ENCODE measurements at regions not wholly inside any gene's neighbourhood (a gene's known extent, or its start where the extent isn't known, plus 50 kb on each side); places are given as distances from the start of the nearest gene placed in this dataset.

- DNase-seq (ENCODE audit: low spot score), result no peak
Measured at GRCh38 chr7:67683628-67684027, 687.0 kb downstream of the TYW1 start.

- DNase-seq (ENCODE audit: low spot score), result no peak
Measured at GRCh38 chr7:67690700-67691099, 694.1 kb downstream of the TYW1 start.

GRCh38 chr7:67692425-67692824 is 695.8 kb downstream of the TYW1 start:
- no peak for DNase-seq (ENCODE audit: low spot score)

GRCh38 chr7:67696124-67696523 is 699.5 kb downstream of the TYW1 start:
- DNase-seq (ENCODE audit: low spot score), result no peak

- no peak for DNase-seq (ENCODE audit: low spot score)
Measured at GRCh38 chr7:67696878-67697277, 700.2 kb downstream of the TYW1 start.

- DNase-seq (ENCODE audit: low spot score), result no peak
Measured at GRCh38 chr7:67698354-67698753, 701.7 kb downstream of the TYW1 start.

GRCh38 chr7:67705850-67706249 is 709.2 kb downstream of the TYW1 start:
- DNase-seq (ENCODE audit: low spot score), result no peak

- no peak for DNase-seq (ENCODE audit: low spot score)
Measured at GRCh38 chr7:67711706-67712105, 715.1 kb downstream of the TYW1 start.

GRCh38 chr7:67713451-67714056 is 716.9 kb downstream of the TYW1 start:
- no peak for DNase-seq (ENCODE audit: low spot score)

- DNase-seq (ENCODE audit: low spot score), result no peak
Measured at GRCh38 chr7:67716729-67717128, 720.1 kb downstream of the TYW1 start.

- DNase-seq (ENCODE audit: low spot score), result no peak
Measured at GRCh38 chr7:67723591-67723990, 727.0 kb downstream of the TYW1 start.

- DNase-seq (ENCODE audit: low spot score), result no peak
Measured at GRCh38 chr7:67724435-67724834, 727.8 kb downstream of the TYW1 start.

GRCh38 chr7:67724955-67725354 is 728.3 kb downstream of the TYW1 start:
- no peak for DNase-seq (ENCODE audit: low spot score)

GRCh38 chr7:67725423-67725822 is 728.8 kb downstream of the TYW1 start:
- DNase-seq (ENCODE audit: low spot score), result no peak

- no peak for DNase-seq (ENCODE audit: low spot score)
Measured at GRCh38 chr7:67729771-67730170, 733.1 kb downstream of the TYW1 start.

- DNase-seq (ENCODE audit: low spot score), result no peak
Measured at GRCh38 chr7:67731704-67732103, 735.1 kb downstream of the TYW1 start.

- DNase-seq (ENCODE audit: low spot score), result no peak
Measured at GRCh38 chr7:67732898-67733297, 736.3 kb downstream of the TYW1 start.

- no peak for DNase-seq (ENCODE audit: low spot score)
Measured at GRCh38 chr7:67738145-67738544, 741.5 kb downstream of the TYW1 start.

- no peak for DNase-seq (ENCODE audit: low spot score)
Measured at GRCh38 chr7:67738958-67739357, 742.3 kb downstream of the TYW1 start.

GRCh38 chr7:67743501-67743900 is 746.9 kb downstream of the TYW1 start:
- no peak for DNase-seq (ENCODE audit: low spot score)

- DNase-seq (ENCODE audit: low spot score), result no peak
Measured at GRCh38 chr7:67752227-67752626, 755.6 kb downstream of the TYW1 start.

GRCh38 chr7:67753891-67754290 is 757.3 kb downstream of the TYW1 start:
- DNase-seq (ENCODE audit: low spot score), result no peak

- DNase-seq (ENCODE audit: low spot score), result no peak
Measured at GRCh38 chr7:67754651-67755050, 758.0 kb downstream of the TYW1 start.

- no peak for DNase-seq (ENCODE audit: low spot score)
Measured at GRCh38 chr7:67758551-67758950, 761.9 kb downstream of the TYW1 start.

- no peak for DNase-seq (ENCODE audit: low spot score)
Measured at GRCh38 chr7:67760971-67761370, 764.3 kb downstream of the TYW1 start.

Data from left forelimb (tissue), 1 donor.